Activated CD4-positive, alpha-beta T cell treated with anti-CD3 and anti-CD28 coated beads for 4 hours (primary cell): ENCODE measurements at regions not wholly inside any gene's neighbourhood (a gene's known extent, or its start where the extent isn't known, plus 50 kb on each side); places are given as distances from the start of the nearest gene placed in this dataset.
"Not testable (repeated sequence)": the region's sequence is repeated elsewhere in the genome, so short reads cannot be mapped to it uniquely, and the experiment has no call there.

Experiments used
- DNase-seq, 2 donors: peaks; one replicate each; pipeline ENCODE4 v3.0.0-alpha.2; 2020

- DNase-seq: no peak
These were observed 100.8 kb downstream of the ABCC12 start for GRCh38 chr16:48054881-48055601.

- DNase-seq: no peak
These were observed 102.4 kb downstream of the ABCC12 start for GRCh38 chr16:48053418-48053745.

GRCh38 chr16:48052731-48053417, 102.9 kb downstream of the ABCC12 start:
- DNase-seq: no peak

GRCh38 chr16:48050871-48051270, 104.9 kb downstream of the ABCC12 start:
- DNase-seq: no peak

- DNase-seq: no peak
These were observed 105.9 kb downstream of the ABCC12 start for GRCh38 chr16:48049847-48050246.

DNA sequence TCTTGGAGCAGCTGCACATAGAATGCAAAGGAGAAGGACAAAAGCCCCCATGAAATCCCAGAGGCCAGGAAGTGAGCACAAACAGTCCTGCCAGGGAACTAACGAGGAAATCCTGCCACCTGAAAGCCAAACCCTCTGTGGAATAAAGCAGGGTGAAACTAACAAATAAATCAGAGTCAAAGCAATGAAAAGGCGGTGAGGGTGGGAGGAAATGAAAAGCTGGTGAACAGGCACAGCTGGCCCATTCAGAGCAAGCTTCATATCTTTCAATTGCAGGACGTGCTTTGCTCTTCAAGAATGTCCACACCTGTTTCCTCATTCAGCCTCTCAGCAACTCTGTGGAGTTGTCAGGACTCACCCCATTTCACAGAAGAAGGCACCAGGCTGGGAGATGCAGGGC, 108.1 kb downstream of the ABCC12 start:
- no peak for DNase-seq

GRCh38 chr16:48047241-48047640, 108.6 kb downstream of the ABCC12 start:
- no peak for DNase-seq

GRCh38 chr16:48044117-48044516, 111.7 kb downstream of the ABCC12 start:
- DNase-seq: no peak

DNA sequence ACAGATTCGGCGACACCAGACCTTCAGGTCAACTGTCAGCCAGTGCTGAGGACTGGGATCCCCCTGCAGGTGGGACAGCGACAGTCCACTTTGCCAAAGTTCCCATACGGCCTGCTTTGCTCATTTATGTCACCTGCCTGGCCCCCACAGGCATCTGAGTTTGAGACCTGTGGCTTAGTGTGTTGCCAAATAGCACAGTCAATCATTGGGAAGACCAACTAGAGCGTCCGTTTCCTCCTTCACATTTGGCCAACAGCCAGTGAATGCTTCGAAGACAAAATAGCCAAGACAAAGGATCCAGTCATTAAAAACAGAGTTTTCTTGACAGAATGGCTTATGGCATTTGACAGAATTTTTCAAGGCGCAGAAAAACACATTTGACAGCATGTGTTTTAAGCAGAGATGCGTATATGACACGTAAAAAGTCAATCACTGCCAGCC, 113.8 kb downstream of the ABCC12 start:
- no peak for DNase-seq

GRCh38 chr16:48035142-48035541, 120.7 kb downstream of the ABCC12 start:
- DNase-seq: no peak

- DNase-seq: no peak
These were observed 124.9 kb downstream of the ABCC12 start for GRCh38 chr16:48030926-48031325.

GRCh38 chr16:48029768-48030167, 126.0 kb downstream of the ABCC12 start:
- no peak for DNase-seq

GRCh38 chr16:48025359-48025758, 130.4 kb downstream of the ABCC12 start:
- no peak for DNase-seq

DNA sequence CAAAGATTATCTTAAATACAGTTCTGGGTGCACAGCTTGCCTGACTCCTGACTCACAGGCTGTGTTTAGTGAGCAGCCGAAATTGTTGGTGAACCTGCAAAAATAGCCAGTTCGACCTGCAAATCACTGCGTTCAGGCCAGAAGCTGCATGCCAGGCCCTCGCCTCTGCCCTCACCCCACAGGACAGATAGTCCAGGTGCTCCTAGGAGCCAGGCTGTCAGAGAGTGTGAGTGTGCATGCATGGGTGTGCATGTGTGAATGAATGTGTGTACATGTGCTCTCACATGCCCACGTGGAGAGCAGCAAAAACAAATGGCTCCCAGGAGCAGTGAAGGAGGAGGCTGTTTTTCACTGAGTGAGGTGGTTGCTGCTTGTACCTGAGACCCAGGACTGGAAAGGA, 131.8 kb downstream of the ABCC12 start:
- DNase-seq: no peak

- no peak for DNase-seq
These were observed 133.3 kb downstream of the ABCC12 start for GRCh38 chr16:48022496-48022895.

GRCh38 chr16:48020617-48021016, 135.2 kb downstream of the ABCC12 start:
- not testable (repeated sequence) for DNase-seq

- DNase-seq: no peak
These were observed 141.3 kb downstream of the ABCC12 start for GRCh38 chr16:48014349-48015135.

DNA sequence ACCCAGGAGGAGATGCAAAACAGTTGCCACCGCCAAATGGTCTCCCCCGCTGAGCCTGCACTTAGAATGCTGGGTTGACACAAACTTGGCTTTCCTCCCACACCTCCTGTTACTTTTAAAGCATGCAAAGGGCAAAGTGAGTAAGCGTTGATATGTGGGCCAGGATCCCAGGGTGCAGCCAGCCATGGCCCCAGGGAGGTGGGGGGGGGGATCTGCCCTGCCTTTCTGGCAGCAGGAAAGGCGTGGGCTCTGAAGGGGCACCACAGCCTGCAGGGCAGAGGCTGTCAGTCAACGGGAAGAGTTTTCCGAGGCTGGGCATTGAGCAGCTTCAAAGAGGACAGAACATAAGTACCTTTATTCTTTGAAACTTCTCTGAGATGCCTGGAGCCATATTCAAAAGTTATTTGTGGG, 142.3 kb downstream of the ABCC12 start:
- no peak for DNase-seq

GRCh38 chr16:48011878-48012658, 143.7 kb downstream of the ABCC12 start:
- DNase-seq: no peak

DNA sequence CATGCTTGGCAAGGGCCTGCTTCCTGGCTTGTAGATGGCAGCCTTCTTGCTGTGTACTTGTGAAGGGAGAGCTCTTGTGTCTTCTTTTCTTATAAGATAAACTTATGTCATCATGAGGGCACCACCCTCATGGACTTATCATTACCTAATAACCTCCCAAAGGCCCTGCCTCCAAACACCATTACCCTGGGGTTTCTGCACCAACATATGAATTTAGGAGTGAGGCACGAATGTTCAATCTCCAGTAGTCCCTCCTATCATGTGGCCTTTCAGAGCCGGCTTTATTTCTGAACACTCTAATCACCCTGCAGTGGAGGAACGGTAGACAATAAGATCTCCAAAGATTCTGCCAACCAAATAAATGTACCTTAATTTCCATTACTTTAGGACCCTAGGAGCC, 144.3 kb downstream of the ABCC12 start:
- DNase-seq: no peak

GRCh38 chr16:48008011-48008525, 147.7 kb downstream of the ABCC12 start:
- no peak for DNase-seq

DNA sequence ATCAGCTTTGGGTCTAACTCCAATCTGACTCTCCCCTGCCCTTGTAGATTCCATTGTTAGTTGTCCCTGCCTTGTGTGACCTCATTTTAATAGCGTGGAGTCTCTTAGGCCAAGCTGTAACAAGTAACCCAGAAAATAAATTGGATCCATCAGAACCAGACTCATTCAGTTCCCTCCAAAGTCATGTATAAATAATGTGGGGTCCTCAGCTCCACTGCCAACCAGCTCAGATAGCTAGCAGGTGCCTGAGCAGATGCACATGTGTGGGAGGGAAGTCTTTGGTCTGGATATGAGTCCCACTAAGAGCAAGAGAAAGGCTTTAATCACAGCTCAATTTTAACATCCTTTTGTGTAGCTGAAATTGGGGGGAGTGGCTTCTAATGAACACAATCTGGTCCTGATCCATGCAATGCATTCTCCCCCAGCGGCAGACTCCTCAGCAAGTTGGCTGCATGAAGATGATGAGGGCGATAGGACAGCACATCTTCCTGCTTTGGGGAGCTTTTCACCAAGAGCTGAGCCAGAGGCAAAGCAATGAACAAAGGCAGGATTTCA, 151.6 kb downstream of the ABCC12 start:
- DNase-seq: no peak
